ENCODE measurements at regions not wholly inside any gene's neighbourhood (a gene's known extent, or its start where the extent isn't known, plus 50 kb on each side); places are given as distances from the start of the nearest gene placed in this dataset.

- TF ChIP-seq CTCF (conservative IDR thresholded peaks at IDR 0.05; ENCODE audit: low read length) (no peak), EZH2phosphoT487 (IDR thresholded peaks at IDR 0.05; ENCODE audit: borderline replicate concordance, low read depth, low read length) (no peak)
These were observed 77.8 kb upstream of the USP9Y start for GRCh38 chrY:12623204-12623603.
